GM19324 (cell line): ENCODE measurements at regions not wholly inside any gene's neighbourhood (a gene's known extent, or its start where the extent isn't known, plus 50 kb on each side); places are given as distances from the start of the nearest gene placed in this dataset.

Source experiments
- ATAC-seq: cut with Tn5 transposase; IDR thresholded peaks from one replicate; pipeline ENCODE4 v1.9.1; 2021; ENCODE audit warnings: mild to moderate bottlenecking, moderate library complexity; ENCODE audit not compliant: unreplicated experiment, low FRiP score

- no peak for ATAC-seq
Observed at GRCh38 chr18:69300185-69300584, 100.5 kb upstream of the DOK6 start.

- no peak for ATAC-seq
Observed at GRCh38 chr18:69308619-69309018, 92.1 kb upstream of the DOK6 start.

GRCh38 chr18:69326094-69326493, 74.6 kb upstream of the DOK6 start:
- ATAC-seq, result no peak

- no peak for ATAC-seq
Observed at GRCh38 chr18:69328086-69328485, 72.6 kb upstream of the DOK6 start.

GRCh38 chr18:69330385-69331005, 70.2 kb upstream of the DOK6 start:
- ATAC-seq, result no peak

GRCh38 chr18:69349912-69350597, 50.6 kb upstream of the DOK6 start:
- ATAC-seq, result no peak
